T1000 (cell line): ENCODE measurements at regions not wholly inside any gene's neighbourhood (a gene's known extent, or its start where the extent isn't known, plus 50 kb on each side); places are given as distances from the start of the nearest gene placed in this dataset.
"Not testable (repeated sequence)": the region's sequence is repeated elsewhere in the genome, so short reads cannot be mapped to it uniquely, and the experiment has no call there.

ENCODE experiments used
- DNase-seq: peaks from one replicate; lab custom pipeline; 2025; ENCODE audit warnings: mixed read lengths; lab: John Stamatoyannopoulos, UW

DNA sequence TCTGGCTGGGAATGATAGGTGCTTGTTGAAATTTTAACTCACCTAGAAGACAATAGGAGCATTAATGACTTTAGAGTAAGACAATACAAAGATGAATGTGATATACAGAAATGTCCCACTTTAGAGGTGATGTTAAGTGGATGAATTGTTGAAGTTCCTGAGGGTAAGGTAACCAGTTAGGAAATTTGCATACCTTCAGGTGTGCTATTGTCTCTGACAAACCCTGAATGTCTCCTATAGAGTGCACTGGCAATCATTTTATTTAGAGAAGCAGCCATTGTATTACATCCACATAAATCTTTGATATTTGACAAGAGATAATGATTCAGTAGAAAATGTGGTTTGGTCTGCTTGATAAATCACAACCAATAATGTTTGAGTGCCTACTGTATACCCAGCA is 228.5 kb downstream of the RNF144A start:
- DNase-seq = no peak

GRCh38 chr2:7146151-7146550 is 228.9 kb downstream of the RNF144A start:
- no peak for DNase-seq

DNA sequence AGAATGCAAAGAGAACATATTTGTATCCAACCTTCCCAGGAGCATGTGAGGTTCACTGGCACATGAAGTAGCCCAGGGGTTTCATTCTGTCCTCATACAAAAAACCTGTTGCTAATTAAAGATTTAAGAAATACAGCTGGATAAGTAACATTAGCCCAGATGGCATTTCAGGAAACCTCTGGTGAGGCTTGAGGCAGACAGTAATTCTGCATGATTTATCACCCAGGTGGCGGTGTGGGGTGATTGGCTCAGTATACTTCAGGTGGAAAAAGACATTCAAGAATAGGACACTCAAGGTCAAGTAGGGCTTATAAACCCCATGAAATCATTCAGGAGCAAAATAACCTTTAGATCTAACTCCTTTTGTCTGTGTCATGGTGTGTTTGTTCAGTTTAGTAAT is 237.4 kb downstream of the RNF144A start:
- DNase-seq = no peak

GRCh38 chr2:7161501-7161900 is 244.3 kb downstream of the RNF144A start:
- DNase-seq = no peak

- DNase-seq = peak; percentile 57
Measured at GRCh38 chr2:7165736-7166135, 248.5 kb downstream of the RNF144A start.

DNA sequence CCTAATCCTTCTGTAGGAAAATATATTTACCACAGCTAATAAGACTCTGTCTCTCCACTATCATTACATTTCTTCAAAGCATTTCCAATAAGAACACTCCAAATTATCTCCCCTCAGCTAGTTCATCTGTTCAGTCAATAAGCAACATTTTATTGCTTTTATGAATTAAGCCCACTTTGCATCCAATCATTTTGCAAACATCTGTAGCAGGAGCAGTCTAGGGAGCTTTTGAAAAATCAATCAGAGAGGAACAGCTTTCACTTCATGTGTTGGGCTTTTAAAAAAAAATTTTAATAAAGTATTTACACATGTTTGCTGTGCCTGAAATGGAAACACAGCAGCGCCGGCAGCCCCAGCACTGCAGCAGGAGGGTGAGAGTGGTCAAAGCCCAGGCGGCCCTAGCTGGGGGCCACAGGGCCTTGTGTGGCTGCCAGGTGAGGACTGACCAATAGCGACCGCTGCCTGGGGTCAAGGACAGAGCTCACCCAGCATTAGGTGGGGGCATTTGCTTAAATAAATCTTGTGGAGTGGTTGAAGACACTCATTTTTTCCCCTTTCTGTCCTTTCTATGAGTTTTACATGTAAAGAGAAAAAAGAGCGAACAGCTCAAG is 250.7 kb downstream of the RNF144A start:
- no peak for DNase-seq

DNA sequence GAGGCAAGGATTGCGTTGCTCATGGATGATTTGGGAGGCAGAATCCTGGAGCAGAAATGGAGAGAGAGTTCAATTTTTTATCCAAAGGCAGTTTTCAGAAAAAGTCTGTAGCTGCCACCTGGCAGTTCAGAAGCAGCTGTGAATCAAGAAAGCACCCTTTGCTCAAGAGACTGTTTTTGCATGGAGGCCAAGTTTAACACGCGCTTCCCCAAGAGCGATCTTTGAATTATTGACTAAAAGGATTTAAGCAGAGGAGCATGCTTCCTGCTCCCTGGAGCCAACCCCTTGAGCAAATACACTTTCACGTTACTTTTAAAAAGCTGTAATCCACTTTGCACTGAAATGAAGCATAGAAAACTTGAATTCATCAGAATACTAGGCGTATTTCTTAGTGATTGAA is 252.4 kb downstream of the RNF144A start:
- DNase-seq = no peak

GRCh38 chr2:7178996-7179395 is 261.8 kb downstream of the RNF144A start:
- DNase-seq = not testable (repeated sequence)

DNA sequence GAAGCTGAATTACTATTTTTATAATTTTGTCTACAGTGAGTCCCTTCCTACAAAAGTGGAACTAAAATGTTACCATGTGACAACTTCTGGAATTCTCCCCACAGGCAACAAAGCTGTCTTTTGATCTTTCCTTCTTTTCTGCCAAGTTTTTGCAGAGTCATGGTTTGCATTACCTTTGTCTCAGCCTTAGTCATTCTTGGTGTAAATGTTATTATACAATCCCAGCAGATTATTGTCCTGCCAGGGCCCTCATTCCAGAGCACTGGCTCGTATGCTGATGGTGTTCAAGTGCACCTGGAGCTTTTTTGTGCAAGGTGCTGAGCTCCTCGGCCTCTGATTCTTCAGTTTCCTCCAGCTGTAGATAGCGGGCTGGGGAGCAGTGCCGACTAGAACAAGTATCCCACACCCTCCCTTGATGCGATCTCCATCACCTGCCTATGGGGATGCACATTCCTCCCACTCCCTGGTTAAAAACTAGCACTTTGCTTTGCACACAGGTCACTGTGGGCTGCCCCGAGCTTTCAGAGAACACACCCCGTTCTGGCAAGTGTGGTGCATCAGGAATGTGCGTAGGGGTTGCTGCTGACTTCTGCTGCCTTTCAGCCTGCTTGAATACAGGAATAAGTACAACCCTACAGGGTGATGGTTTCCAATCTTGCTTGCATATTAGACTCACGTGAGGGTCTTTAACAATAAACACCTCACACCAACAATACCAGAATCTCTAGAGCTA is 263.6 kb downstream of the RNF144A start:
- DNase-seq = peak; percentile 4

DNA sequence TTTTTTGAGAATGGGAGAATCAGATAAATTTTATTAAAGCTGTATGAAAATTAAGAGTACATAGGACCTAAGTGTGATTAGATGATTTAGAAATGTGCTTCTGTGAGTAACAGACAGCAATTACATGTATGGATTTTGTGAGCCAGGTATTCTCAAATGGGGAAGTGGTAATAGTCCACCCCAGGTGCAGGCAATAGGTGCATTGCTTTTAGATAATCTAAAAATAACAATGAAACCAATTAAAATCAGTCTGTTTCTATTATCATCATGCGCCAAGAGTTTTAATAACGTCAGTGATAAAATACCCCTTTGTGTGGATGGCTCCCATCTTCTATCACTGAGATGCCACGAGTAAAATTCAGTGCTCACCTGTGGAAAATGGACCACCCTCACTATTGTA is 265.3 kb downstream of the RNF144A start:
- no peak for DNase-seq

- DNase-seq = no peak
Measured at GRCh38 chr2:7189106-7189505, 271.9 kb downstream of the RNF144A start.

DNA sequence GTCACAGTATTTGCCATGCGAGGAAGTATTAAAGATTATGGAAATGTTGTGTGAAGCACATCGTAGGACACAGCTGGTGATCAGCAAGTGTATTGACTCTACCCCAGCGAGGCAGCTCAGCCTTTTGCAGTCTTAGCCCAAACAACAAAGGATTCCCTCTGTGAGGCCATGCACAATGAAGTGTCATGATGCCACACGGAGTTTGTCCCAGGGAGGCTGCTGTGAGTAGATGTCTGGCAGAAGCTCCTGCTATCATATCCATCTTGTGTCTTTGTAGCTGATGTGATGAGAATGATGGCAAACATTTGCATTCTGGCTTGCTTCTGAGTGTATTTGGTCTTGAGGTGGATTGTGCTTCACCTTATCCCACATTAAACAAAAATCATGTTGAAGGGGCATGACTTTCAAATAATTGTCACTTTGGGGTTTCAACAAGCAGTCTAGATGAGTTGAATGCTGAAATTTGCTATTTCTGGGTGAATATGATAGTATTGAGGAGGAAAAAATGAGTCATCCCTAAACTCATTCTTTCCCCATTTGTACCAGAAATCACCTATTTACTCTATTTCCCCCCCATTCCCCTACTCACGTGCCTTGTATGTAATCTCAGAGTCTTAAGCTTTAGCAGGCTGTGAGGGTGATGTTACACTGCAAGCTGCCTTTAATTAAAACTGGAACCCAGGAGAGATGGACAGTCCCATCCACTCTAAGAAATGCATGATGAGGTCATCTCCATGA is 273.5 kb downstream of the RNF144A start:
- DNase-seq = no peak

DNA sequence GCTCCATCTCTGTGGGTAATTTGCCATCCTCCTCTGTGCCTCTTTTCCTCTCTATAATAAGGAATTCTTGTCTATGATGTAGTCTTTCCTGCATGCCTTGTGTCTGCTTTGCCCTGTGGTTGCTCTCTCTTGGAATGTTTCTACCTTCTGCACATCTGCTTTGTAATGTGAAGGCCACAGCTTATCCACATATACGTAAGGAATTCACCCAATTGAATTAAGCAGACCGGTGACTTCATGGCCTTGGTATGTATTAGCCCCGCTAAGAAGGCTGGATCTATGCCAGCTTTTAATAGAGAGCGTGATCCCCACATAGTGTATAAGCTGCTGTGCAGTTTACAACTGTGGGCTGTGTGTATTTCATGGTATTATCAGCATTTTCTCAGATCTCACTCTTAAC is 274.7 kb downstream of the RNF144A start:
- DNase-seq = peak; percentile 71

DNA sequence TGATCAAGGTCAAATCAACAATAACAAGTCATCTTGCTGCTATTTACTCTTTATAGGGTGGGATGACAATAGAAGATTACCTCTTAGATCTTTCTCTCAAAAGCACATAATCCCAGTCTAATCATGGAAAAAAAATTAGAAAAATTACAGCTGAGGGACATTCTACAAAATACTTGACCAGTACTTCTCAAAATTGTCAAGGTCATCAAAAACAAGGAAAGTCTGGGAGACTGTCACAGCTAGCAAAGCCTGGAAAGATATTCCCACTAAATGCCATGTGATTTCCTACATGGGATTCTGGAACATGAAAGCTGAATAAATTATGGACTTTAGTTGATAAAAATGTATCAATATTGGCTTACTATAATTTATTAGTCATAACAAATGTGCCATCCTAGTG is 276.2 kb downstream of the RNF144A start:
- no peak for DNase-seq

DNA sequence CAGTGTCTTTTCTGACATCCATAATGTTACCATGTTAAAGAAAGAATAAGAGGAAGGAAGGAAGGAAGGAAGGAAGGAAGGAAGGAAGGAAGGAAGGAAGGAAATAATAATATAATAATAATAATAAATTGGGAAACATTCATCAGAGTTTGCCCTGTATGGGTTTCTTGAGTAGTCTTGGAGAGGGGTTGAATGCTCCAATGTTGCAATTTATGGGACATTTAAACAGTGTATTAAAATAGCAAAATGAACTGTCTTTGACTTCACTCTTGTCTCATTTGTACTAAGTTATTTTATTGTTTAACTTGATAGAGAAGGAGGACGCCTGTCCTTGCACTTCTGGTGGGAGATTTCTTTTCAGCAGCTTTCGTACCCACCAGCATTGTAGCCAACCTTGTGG is 277.7 kb downstream of the RNF144A start:
- DNase-seq = no peak

DNA sequence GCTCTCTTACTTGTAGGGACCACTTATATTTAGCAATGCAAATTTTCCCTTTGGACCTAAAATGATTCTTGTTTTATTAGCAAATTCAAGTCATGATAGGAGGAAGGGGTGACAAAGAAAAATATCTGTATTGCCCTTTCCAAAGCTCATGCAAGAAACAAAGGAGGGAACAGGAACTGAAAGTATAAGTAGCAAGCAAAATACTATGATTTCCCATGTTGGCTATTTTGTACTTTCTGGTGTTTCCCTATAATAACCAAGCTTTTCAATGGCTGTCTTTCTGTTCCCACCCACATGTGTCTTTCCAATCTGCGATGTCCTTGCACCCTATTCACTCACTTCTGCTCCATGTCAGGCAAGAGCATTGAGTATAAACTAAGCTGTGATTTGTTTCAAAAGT is 279.7 kb downstream of the RNF144A start:
- no peak for DNase-seq

DNA sequence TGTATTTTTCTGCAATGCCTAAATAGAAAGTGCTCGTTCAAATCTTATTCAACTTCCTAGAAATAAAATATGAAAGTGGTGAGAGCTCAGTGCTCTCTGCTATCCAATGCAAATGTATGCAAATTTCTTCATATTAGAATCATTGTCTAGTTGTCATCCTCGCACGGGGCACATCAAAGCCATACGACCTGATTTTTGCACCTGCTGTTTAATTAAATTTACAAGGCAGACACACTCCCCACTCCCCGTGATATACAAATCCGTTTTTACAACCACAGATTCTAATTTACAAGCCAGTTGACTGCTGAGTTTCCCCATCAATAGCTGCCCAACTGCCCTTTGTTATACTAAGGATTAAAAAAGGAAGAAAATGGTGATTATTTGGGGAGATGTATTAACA is 284.6 kb downstream of the RNF144A start:
- no peak for DNase-seq

GRCh38 chr2:7203056-7203467 is 285.9 kb downstream of the RNF144A start:
- peak; percentile 47 for DNase-seq

GRCh38 chr2:7205151-7205830 is 288.1 kb downstream of the RNF144A start:
- DNase-seq = no peak

DNA sequence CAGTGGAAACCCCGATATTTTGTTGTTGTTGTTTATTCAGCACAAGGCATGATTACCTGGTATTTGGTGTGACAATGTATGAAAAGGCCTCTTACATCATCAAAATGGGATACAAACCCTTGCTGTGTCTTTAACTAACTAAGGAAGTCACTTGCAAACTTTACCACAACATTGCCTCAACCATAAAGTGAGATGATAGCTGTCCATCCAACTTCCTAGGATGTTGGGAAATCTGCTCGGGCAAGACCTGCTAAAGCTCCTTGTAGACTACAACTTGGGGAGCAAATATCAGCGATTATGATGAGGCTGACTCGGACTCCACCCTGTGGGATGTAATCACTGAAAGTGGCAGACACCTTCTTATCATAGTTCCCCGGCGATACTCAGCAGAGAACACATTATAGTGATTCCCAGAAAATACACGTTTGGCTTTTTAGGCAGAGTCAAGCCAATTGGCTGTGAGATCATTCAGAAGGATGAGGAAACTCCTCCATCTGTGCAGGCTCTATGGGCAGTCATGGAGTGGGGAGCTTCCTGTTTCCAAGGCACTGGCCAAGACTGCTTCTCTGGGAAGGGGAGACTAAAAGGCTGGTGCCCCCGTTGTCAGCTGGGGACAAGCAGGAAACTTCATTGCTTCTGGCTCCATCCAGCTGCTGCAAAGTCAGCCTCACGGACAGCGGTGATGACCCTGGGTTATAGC is 289.0 kb downstream of the RNF144A start:
- no peak for DNase-seq

DNA sequence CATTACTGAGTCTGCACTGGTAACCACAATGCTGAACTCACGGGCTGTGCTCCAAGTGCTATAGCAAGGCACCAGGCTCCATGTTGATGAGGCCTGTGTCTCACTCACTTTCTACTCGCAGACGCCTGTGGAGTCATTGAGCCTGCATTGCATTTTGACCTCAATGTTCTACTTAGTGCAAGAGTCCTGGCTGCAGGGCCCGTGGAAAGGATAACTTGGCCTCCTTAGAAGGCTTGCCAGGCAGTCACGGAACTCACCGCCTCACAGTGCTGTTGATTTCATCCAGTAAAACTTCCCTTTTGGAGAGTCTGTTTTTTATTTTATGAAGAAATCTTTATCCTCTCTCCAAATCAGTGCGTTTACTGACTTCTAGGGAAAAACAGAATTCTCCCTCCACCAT is 290.4 kb downstream of the RNF144A start:
- no peak for DNase-seq
